Heart left ventricle (tissue), 13 donors: ENCODE measurements at regions not wholly inside any gene's neighbourhood (a gene's known extent, or its start where the extent isn't known, plus 50 kb on each side); places are given as distances from the start of the nearest gene placed in this dataset.

ENCODE experiments used
- POLR2A ChIP-seq, 2 donors: fragments of 450-650 bp; IDR thresholded peaks; one replicate each; pipeline ENCODE4 v1.6.1; 2017; ENCODE audit warnings: antibody characterized with exemption in 2 of 2, mild to moderate bottlenecking in 2 of 2, moderate library complexity in 2 of 2
- TF ChIP-seq, protein P1 (sequence below), 12 donors: fragments of 200-600 bp; sonication (generic) in 4 of 12; IDR thresholded peaks; one replicate each; pipeline versions ENCODE4 v1.5.0 to v1.8.0; 2018 to 2022; ENCODE audit warnings: antibody characterized with exemption in 12 of 12, mild to moderate bottlenecking in 5 of 12
- donor health status: ischemic (EF 13 %, LVEDD 7.1; RV severe dilation, severe dysfunction).
- donor health status: DM: no; HTN: yes; CAD: no.
- donor health status: DM: no; HTN: no; CAD: no.
- donor health status: ischemic (EF 25% LVEDD 6.9; RV normal size, moderate dysfunction).
- donor health status: ischemic (EF 25% LVEDD 5.7; RV mildly dilated, moderate dysfunction).
- donor health status: ischemic (EF 35%, LVEDD 5.7; RV mildly dilated, moderate dysfunction).
- donor health status: nonischemic (EF 11% LVEDD 7.7; RV severe dilation, severe dysfunction).
- donor health status: DM: yes; HTN: yes; CAD: no.
- donor health status: PGD.
- donor health status: ischemic (EF 29% LVEDD 5.4; RV normal size, mild dysfunction).
- donor health status: nonischemic (EF 23%, LVEDD 6.1; RV moderate dilation, normal function).

DNA sequence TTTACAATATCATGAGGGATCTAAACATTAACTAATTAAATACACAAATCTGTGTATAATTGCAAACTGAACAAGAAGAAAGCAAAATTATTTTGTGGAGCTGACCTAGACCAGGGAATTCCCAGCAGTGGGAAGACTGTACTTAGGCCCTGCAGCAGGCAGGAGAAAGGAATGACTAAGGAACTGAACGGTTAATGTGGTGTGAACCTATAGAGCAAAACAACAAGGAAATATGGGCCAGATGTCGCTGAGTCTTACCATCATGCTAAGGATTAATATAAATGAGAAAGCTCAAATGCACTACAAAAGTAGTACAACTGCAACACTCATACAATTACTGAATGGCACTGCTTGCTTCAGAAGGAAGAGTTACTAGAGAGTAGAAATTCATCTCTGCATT is 120.3 kb upstream of the ATXN3L start:
- TF ChIP-seq, protein P1, sequence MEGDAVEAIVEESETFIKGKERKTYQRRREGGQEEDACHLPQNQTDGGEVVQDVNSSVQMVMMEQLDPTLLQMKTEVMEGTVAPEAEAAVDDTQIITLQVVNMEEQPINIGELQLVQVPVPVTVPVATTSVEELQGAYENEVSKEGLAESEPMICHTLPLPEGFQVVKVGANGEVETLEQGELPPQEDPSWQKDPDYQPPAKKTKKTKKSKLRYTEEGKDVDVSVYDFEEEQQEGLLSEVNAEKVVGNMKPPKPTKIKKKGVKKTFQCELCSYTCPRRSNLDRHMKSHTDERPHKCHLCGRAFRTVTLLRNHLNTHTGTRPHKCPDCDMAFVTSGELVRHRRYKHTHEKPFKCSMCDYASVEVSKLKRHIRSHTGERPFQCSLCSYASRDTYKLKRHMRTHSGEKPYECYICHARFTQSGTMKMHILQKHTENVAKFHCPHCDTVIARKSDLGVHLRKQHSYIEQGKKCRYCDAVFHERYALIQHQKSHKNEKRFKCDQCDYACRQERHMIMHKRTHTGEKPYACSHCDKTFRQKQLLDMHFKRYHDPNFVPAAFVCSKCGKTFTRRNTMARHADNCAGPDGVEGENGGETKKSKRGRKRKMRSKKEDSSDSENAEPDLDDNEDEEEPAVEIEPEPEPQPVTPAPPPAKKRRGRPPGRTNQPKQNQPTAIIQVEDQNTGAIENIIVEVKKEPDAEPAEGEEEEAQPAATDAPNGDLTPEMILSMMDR (IDR thresholded peaks at IDR 0.05), result no peak
- TF ChIP-seq POLR2A (IDR thresholded peaks at IDR 0.05), result no peak
